ENCODE measurements at regions not wholly inside any gene's neighbourhood (a gene's known extent, or its start where the extent isn't known, plus 50 kb on each side); places are given as distances from the start of the nearest gene placed in this dataset.

- ATAC-seq (ENCODE audit: low read depth) (no peak), DNase-seq (no peak)
- Histone ChIP-seq H3K18ac (ENCODE audit: low read depth, low read length) (no peak overlapping the region), H2AFZ (replicated peaks; ENCODE audit: low read length, poor library complexity) (no peak overlapping the region), H3K14ac (replicated peaks; ENCODE audit: low read depth, low read length) (no peak overlapping the region), H3K4me3 (ENCODE audit: insufficient read depth, low read depth, low read length) (no peak overlapping the region), H3K56ac (ENCODE audit: extremely low read depth, insufficient read depth, low read length) (no peak overlapping the region), H3K4me1 (ENCODE audit: control insufficient read depth, insufficient read depth, low read length) (peaks cover 2% of the 10 kb centered on the region; the same call in 1 of the 2 replicates), H2BK5ac (ENCODE audit: low read depth, low read length, poor library complexity, severe bottlenecking) (no peak overlapping the region), H4K5ac (ENCODE audit: low read depth, low read length) (no peak overlapping the region), H2BK120ac (ENCODE audit: low read depth, low read length) (no peak overlapping the region), H2BK15ac (ENCODE audit: low read depth, low read length) (no peak overlapping the region), H3K23ac (ENCODE audit: low read depth, low read length) (no peak overlapping the region), H3K4ac (ENCODE audit: low read depth, low read length) (no peak overlapping the region), H4K8ac (ENCODE audit: low read depth in 2 of 2, low read length in 2 of 2) (no peak overlapping the region), H3K36me3 (ENCODE audit: control insufficient read depth, insufficient read depth, low read length) (no peaks in the 10 kb centered on the region), H2AK9ac (replicated peaks; ENCODE audit: low read depth, low read length, poor library complexity) (no peak overlapping the region), H3K79me1 (ENCODE audit: low read depth in 1 of 2, low read length in 2 of 2) (no peaks in the 10 kb centered on the region), H3K9me3 (ENCODE audit: control insufficient read depth, insufficient read depth, low read length) (no peaks in the 10 kb centered on the region), H2AK5ac (ENCODE audit: low read depth, low read length) (no peak overlapping the region), H2BK20ac (ENCODE audit: low read depth, low read length) (no peak overlapping the region), H3K27ac (ENCODE audit: insufficient read depth, low read length) (no peak overlapping the region), H3K9me1 (ENCODE audit: insufficient read depth, low read length) (no peaks in the 10 kb centered on the region), H4K20me1 (ENCODE audit: insufficient read depth, low read length) (no peaks in the 10 kb centered on the region), H3K9ac (ENCODE audit: low read depth, low read length) (no peak overlapping the region), H4K91ac (ENCODE audit: insufficient read depth, low read depth, low read length) (no peak overlapping the region), H3K4me2 (ENCODE audit: low read depth, low read length) (no peak overlapping the region), H3K27me3 (ENCODE audit: control insufficient read depth, insufficient read depth, low read length) (no peaks in the 10 kb centered on the region; the same call in 1 of the 2 replicates)
- CTCF ChIA-PET = no interaction called here
- in situ Hi-C loops (cut with MboI; ENCODE audit: low sequenced_read_pairs) (no loop called here), intact Hi-C loops (cut with micrococcal nuclease) (no loop called here), dilution Hi-C loops (cut with HindIII; ENCODE audit: low sequenced_read_pairs, unreplicated experiment) (no loop called here)
- no TSS peak for BruUV-seq (replicated peaks)
- TF ChIP-seq BHLHE40 (IDR thresholded peaks at IDR 0.05; ENCODE audit: low read depth, low read length) (no peak), POLR2A (IDR thresholded peaks at IDR 0.05; ENCODE audit: low read depth, low read length) (no peak), USF2 (IDR thresholded peaks at IDR 0.05; ENCODE audit: low read depth, low read length) (no peak), CEBPB (IDR thresholded peaks at IDR 0.05; ENCODE audit: low read depth, low read length) (no peak), NFE2L2 (IDR thresholded peaks at IDR 0.05; ENCODE audit: low read depth, low read length) (no peak), CHD1 (IDR thresholded peaks at IDR 0.05; ENCODE audit: low read depth, low read length) (no peak), CTCF (conservative IDR thresholded peaks at IDR 0.05; ENCODE audit: low read depth, low read length) (no peak)
- POLR2A ChIA-PET (ENCODE audit: unreplicated experiment) = no interaction called here
- 93% methylated on average over 4 of the region's 9 CpGs; no CpG with 5 or more reads in 1 of the 2 experiments for WGBS, 2 experiments (ENCODE audit: extremely low coverage in 2 of 2, insufficient read length in 1 of 2)
These were observed 120.1 kb upstream of the DPH6 start for GRCh38 chr15:35665896-35666536.

Data from IMR-90 (cell line).